ENCODE measurements at regions not wholly inside any gene's neighbourhood (a gene's known extent, or its start where the extent isn't known, plus 50 kb on each side); places are given as distances from the start of the nearest gene placed in this dataset.

- Histone ChIP-seq H3K27ac (ENCODE audit: control insufficient read depth, insufficient read depth) (no peak overlapping the region), H3K4me3 (no peak overlapping the region), H3K9me3 (replicated peaks; ENCODE audit: control insufficient read depth, insufficient read depth, low read length) (no peaks in the 10 kb centered on the region; the same call in 1 of the 3 replicates), H2AFZ (ENCODE audit: control insufficient read depth, low read depth, low read length) (no peak overlapping the region), H3K9ac (ENCODE audit: control insufficient read depth, insufficient read depth, low read length) (no peak overlapping the region), H3K79me2 (ENCODE audit: control insufficient read depth, insufficient read depth, low read length) (no peaks in the 10 kb centered on the region), H3K27me3 (replicated peaks in 1 of 2; ENCODE audit: control insufficient read depth in 2 of 2, insufficient read depth in 2 of 2, low read length in 1 of 2) (no peaks in the 10 kb centered on the region), H3K4me2 (ENCODE audit: control insufficient read depth, insufficient read depth) (no peak overlapping the region), H3K36me3 (ENCODE audit: control insufficient read depth in 2 of 2, insufficient read depth in 2 of 2, low read length in 1 of 2) (no peaks in the 10 kb centered on the region), H4K20me1 (ENCODE audit: control insufficient read depth, insufficient read depth) (no peaks in the 10 kb centered on the region), H3K4me1 (ENCODE audit: control insufficient read depth, insufficient read depth, low read length) (no peaks in the 10 kb centered on the region)
- ChIA-PET CTCF (no interaction called here), RAD21 (ENCODE audit: unreplicated experiment) (interaction anchor here (1.5 kb wide), 1 partner anchor 9 kb away, joined by 3 read pairs; no protein-coding TSS in a partner anchor), SMC1A (ENCODE audit: uncharacterized antibody, unreplicated experiment) (interaction anchor here (1.0 kb wide), 2 partner anchors 20 to 22 kb away, joined by 3 to 4 read pairs; no protein-coding TSS in a partner anchor), POLR2A (no interaction called here)
- DNase-seq (ENCODE audit: low read depth, low spot score) (no peak), FAIRE-seq (no peak), ATAC-seq (no peak)
- in situ Hi-C loops (cut with MboI): no loop called here
- intact Hi-C loops (cut with micrococcal nuclease; ENCODE audit: unreplicated experiment): no loop called here
- 60% methylated on average over 3 of the region's 3 CpGs for WGBS (ENCODE audit: insufficient coverage, insufficient replicate concordance, low lambda C conversion rate, missing lambda C conversion rate)
- BruUV-seq (replicated peaks): no TSS peak
- TF ChIP-seq SIX5 (IDR thresholded peaks at IDR 0.05; ENCODE audit: low read depth, low read length, severe bottlenecking) (no peak), ZNF274 (IDR thresholded peaks at IDR 0.05; ENCODE audit: insufficient read depth, insufficient read length) (peak; percentile 38)
Measured at GRCh38 chr13:62142048-62142447, 726.4 kb upstream of the PCDH20 start.

- no peak for ATAC-seq
- Histone ChIP-seq H3K36me3 (ENCODE audit: control insufficient read depth in 2 of 2, insufficient read depth in 2 of 2, low read length in 1 of 2) (no peaks in the 10 kb centered on the region), H3K79me2 (ENCODE audit: control insufficient read depth, insufficient read depth, low read length) (no peaks in the 10 kb centered on the region), H3K9ac (ENCODE audit: control insufficient read depth, insufficient read depth, low read length) (no peak overlapping the region), H3K4me3 (no peak overlapping the region), H3K4me2 (ENCODE audit: control insufficient read depth, insufficient read depth) (no peak overlapping the region), H3K4me1 (ENCODE audit: control insufficient read depth, insufficient read depth, low read length) (no peaks in the 10 kb centered on the region), H3K27me3 (replicated peaks in 1 of 2; ENCODE audit: control insufficient read depth in 2 of 2, insufficient read depth in 2 of 2, low read length in 1 of 2) (no peaks in the 10 kb centered on the region), H4K20me1 (ENCODE audit: control insufficient read depth, insufficient read depth) (no peaks in the 10 kb centered on the region), H2AFZ (ENCODE audit: control insufficient read depth, low read depth, low read length) (no peak overlapping the region), H3K9me3 (replicated peaks; ENCODE audit: control insufficient read depth, insufficient read depth, low read length) (no peaks in the 10 kb centered on the region; the same call in 1 of the 3 replicates), H3K27ac (ENCODE audit: control insufficient read depth, insufficient read depth) (no peak overlapping the region)
- ChIA-PET CTCF (no interaction called here), POLR2A (no interaction called here), RAD21 (ENCODE audit: unreplicated experiment) (no interaction called here), SMC1A (ENCODE audit: uncharacterized antibody, unreplicated experiment) (no interaction called here)
- FAIRE-seq: no peak
- DNase-seq (ENCODE audit: low read depth, low spot score): no peak
- TF ChIP-seq NR2F1 (conservative IDR thresholded peaks at IDR 0.05): no peak
- TF ChIP-seq IRF3 (IDR thresholded peaks at IDR 0.05): no peak
- TF ChIP-seq MYB (IDR thresholded peaks at IDR 0.05; ENCODE audit: borderline replicate concordance, low read depth, low read length): no peak
- TF ChIP-seq, protein P1, sequence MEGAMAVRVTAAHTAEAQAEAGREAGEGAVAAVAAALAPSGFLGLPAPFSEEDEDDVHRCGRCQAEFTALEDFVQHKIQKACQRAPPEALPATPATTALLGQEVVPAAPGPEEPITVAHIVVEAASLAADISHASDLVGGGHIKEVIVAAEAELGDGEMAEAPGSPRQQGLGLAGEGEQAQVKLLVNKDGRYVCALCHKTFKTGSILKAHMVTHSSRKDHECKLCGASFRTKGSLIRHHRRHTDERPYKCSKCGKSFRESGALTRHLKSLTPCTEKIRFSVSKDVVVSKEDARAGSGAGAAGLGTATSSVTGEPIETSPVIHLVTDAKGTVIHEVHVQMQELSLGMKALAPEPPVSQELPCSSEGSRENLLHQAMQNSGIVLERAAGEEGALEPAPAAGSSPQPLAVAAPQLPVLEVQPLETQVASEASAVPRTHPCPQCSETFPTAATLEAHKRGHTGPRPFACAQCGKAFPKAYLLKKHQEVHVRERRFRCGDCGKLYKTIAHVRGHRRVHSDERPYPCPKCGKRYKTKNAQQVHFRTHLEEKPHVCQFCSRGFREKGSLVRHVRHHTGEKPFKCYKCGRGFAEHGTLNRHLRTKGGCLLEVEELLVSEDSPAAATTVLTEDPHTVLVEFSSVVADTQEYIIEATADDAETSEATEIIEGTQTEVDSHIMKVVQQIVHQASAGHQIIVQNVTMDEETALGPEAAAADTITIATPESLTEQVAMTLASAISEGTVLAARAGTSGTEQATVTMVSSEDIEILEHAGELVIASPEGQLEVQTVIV (IDR thresholded peaks at IDR 0.05; ENCODE audit: borderline replicate concordance, partially characterized antibody): no peak
- no peak for TF ChIP-seq RELA (IDR thresholded peaks at IDR 0.05; ENCODE audit: borderline replicate concordance, partially characterized antibody)
- TF ChIP-seq CHD2 (IDR thresholded peaks at IDR 0.05; ENCODE audit: borderline replicate concordance, low read depth, low read length): no peak
- no peak for TF ChIP-seq PAX5 (IDR thresholded peaks at IDR 0.05; ENCODE audit: borderline replicate concordance, low read depth, low read length)
- TF ChIP-seq TAF1 (IDR thresholded peaks at IDR 0.05; ENCODE audit: borderline replicate concordance, low read depth, low read length): no peak
- no peak for TF ChIP-seq IKZF1 (conservative IDR thresholded peaks at IDR 0.05)
- intact Hi-C loops (cut with micrococcal nuclease; ENCODE audit: unreplicated experiment): no loop called here
- BruUV-seq (replicated peaks): no TSS peak
- in situ Hi-C loops (cut with MboI): no loop called here
Measured at GRCh38 chr13:62139597-62139996, 723.9 kb upstream of the PCDH20 start.
